Activated CD4-positive, alpha-beta T cell treated with anti-CD3 and anti-CD28 coated beads for 1 hour (primary cell): ENCODE measurements at regions not wholly inside any gene's neighbourhood (a gene's known extent, or its start where the extent isn't known, plus 50 kb on each side); places are given as distances from the start of the nearest gene placed in this dataset.

ENCODE experiments used
- DNase-seq: peaks from one replicate; pipeline ENCODE4 v3.0.0-alpha.2; 2020

- no peak for DNase-seq
Observed at GRCh38 chr4:66655505-66655904, 889.8 kb downstream of the CENPC start.

GRCh38 chr4:66653937-66654336 lies 891.4 kb downstream of the CENPC start:
- no peak for DNase-seq

- no peak for DNase-seq
Observed at GRCh38 chr4:66649236-66649635, 896.1 kb downstream of the CENPC start.

GRCh38 chr4:66647926-66648325 lies 897.4 kb downstream of the CENPC start:
- no peak for DNase-seq

GRCh38 chr4:66647476-66647875 lies 897.8 kb downstream of the CENPC start:
- DNase-seq, result no peak

GRCh38 chr4:66640233-66640990 lies 904.9 kb downstream of the CENPC start:
- DNase-seq, result no peak

GRCh38 chr4:66639361-66639760 lies 905.9 kb downstream of the CENPC start:
- DNase-seq, result no peak

GRCh38 chr4:66636349-66636748 lies 909.0 kb downstream of the CENPC start:
- no peak for DNase-seq

- DNase-seq, result no peak
Observed at GRCh38 chr4:66633477-66633876, 911.8 kb downstream of the CENPC start.

- no peak for DNase-seq
Observed at GRCh38 chr4:66629927-66630326, 915.4 kb downstream of the CENPC start.

- DNase-seq, result no peak
Observed at GRCh38 chr4:66628146-66628545, 917.2 kb downstream of the CENPC start.

- DNase-seq, result no peak
Observed at GRCh38 chr4:66625480-66625879, 919.8 kb downstream of the CENPC start.

- DNase-seq, result no peak
Observed at GRCh38 chr4:66613591-66613990, 931.7 kb downstream of the CENPC start.

- DNase-seq, result no peak
Observed at GRCh38 chr4:66609014-66609413, 936.3 kb downstream of the CENPC start.

GRCh38 chr4:66606908-66607307 lies 936.6 kb upstream of the EPHA5 start:
- no peak for DNase-seq

- no peak for DNase-seq
Observed at GRCh38 chr4:66606215-66606614, 935.9 kb upstream of the EPHA5 start.

GRCh38 chr4:66604192-66604591 lies 933.9 kb upstream of the EPHA5 start:
- DNase-seq, result no peak

- no peak for DNase-seq
Observed at GRCh38 chr4:66602622-66603021, 932.3 kb upstream of the EPHA5 start.

- no peak for DNase-seq
Observed at GRCh38 chr4:66591968-66592367, 921.7 kb upstream of the EPHA5 start.

GRCh38 chr4:66590488-66591215 lies 920.4 kb upstream of the EPHA5 start:
- DNase-seq, result no peak

- no peak for DNase-seq
Observed at GRCh38 chr4:66589183-66589582, 918.9 kb upstream of the EPHA5 start.

GRCh38 chr4:66585767-66586166 lies 915.5 kb upstream of the EPHA5 start:
- DNase-seq, result no peak

GRCh38 chr4:66577922-66578321 lies 907.6 kb upstream of the EPHA5 start:
- DNase-seq, result no peak

GRCh38 chr4:66575008-66575696 lies 904.9 kb upstream of the EPHA5 start:
- DNase-seq, result no peak
